MCF 10A (cell line): ENCODE measurements at regions not wholly inside any gene's neighbourhood (a gene's known extent, or its start where the extent isn't known, plus 50 kb on each side); places are given as distances from the start of the nearest gene placed in this dataset.

Experiments
- BruUV-seq: library from RNA; stranded (reverse); fragments of 400-500 nt; replicated peaks from 2 replicates; lab custom pipeline; 2021; lab: Mats Ljungman, UMichigan
- CTCF ChIA-PET: fragments of 300-600 bp; sonication (Branson Sonifier 250); formaldehyde crosslinking; extraction: SDS; loops from one replicate; lab custom pipeline; 2021; ENCODE audit warnings: antibody characterized with exemption, inconsistent platforms; lab: Yijun Ruan, JAX
- POLR2A ChIA-PET: fragments of 300-600, 350-650 bp; sonication (Branson Sonifier 250); formaldehyde crosslinking; extraction: SDS; loops from one replicate; lab custom pipeline; 2020; ENCODE audit warnings: antibody characterized with exemption, inconsistent platforms; lab: Yijun Ruan, JAX
- DNase-seq: peaks from one replicate; pipeline ENCODE4 v3.0.0-alpha.2; 2018; ENCODE audit not compliant: unreplicated experiment
- H3K27ac Mint-ChIP-seq: one replicate; pipeline ENCODE4 v1.8.0; 2022; ENCODE audit warnings: mild to moderate bottlenecking, low read depth, mixed read lengths; ENCODE audit not compliant: unreplicated experiment
- H3K27me3 Mint-ChIP-seq: one replicate; pipeline ENCODE4 v1.8.0; 2022; ENCODE audit warnings: mixed read lengths; ENCODE audit not compliant: insufficient read depth, unreplicated experiment
- H3K36me3 Mint-ChIP-seq: one replicate; pipeline ENCODE4 v1.8.0; 2022; ENCODE audit warnings: mild to moderate bottlenecking, moderate library complexity, mixed read lengths; ENCODE audit not compliant: insufficient read depth, unreplicated experiment
- H3K4me1 Mint-ChIP-seq: one replicate; pipeline ENCODE4 v1.8.0; 2022; ENCODE audit warnings: mixed read lengths; ENCODE audit not compliant: insufficient read depth, unreplicated experiment
- H3K4me3 Mint-ChIP-seq: one replicate; pipeline ENCODE4 v1.8.0; 2022; ENCODE audit warnings: mild to moderate bottlenecking, moderate library complexity, mixed read lengths; ENCODE audit not compliant: unreplicated experiment
- H3K9me3 Mint-ChIP-seq: one replicate; pipeline ENCODE4 v1.8.0; 2022; ENCODE audit warnings: mixed read lengths; ENCODE audit not compliant: unreplicated experiment
- CTCF ChIP-seq: fragments of 200-600 bp; IDR thresholded peaks from one replicate; pipeline ENCODE4 v1.8.0; 2022; ENCODE audit warnings: antibody characterized with exemption, mild to moderate bottlenecking; ENCODE audit not compliant: unreplicated experiment
- intact Hi-C: fragments of 100-400 bp; cut with micrococcal nuclease; formaldehyde crosslinking; loops from 2 replicates; pipeline ENCODE4 v1.14.1; 2022

GRCh38 chr7:67878808-67879207, 882.2 kb downstream of the TYW1 start:
- H3K36me3 Mint-ChIP-seq = no peaks in the 10 kb centered on the region
- no peak for TF ChIP-seq CTCF
- no peak overlapping the region for H3K4me3 Mint-ChIP-seq
- peaks cover 60% of the 10 kb centered on the region for H3K9me3 Mint-ChIP-seq
- no peaks in the 10 kb centered on the region for H3K27me3 Mint-ChIP-seq
- ChIA-PET POLR2A (no interaction called here), CTCF (no interaction called here)
- no TSS peak for BruUV-seq
- no peaks in the 10 kb centered on the region for H3K4me1 Mint-ChIP-seq
- intact Hi-C loops = no loop called here
- no peak overlapping the region for H3K27ac Mint-ChIP-seq
- no peak for DNase-seq

- BruUV-seq = no TSS peak
- no peak for DNase-seq
- peaks cover 5% of the 10 kb centered on the region for H3K36me3 Mint-ChIP-seq
- ChIA-PET POLR2A (no interaction called here), CTCF (no interaction called here)
- no peak overlapping the region for H3K27ac Mint-ChIP-seq
- no peaks in the 10 kb centered on the region for H3K4me1 Mint-ChIP-seq
- no peak overlapping the region for H3K4me3 Mint-ChIP-seq
- peaks cover 42% of the 10 kb centered on the region for H3K9me3 Mint-ChIP-seq
- no peak for TF ChIP-seq CTCF
- intact Hi-C loops = no loop called here
- H3K27me3 Mint-ChIP-seq = no peaks in the 10 kb centered on the region
Observed at GRCh38 chr7:67882843-67883242, 886.2 kb downstream of the TYW1 start.

- TF ChIP-seq CTCF = no peak
- BruUV-seq = no TSS peak
- POLR2A ChIA-PET = interaction anchor here (0.7 kb wide), 2 partner anchors 36 to 568 kb away, joined by 3 read pairs; no protein-coding TSS in a partner anchor
- no peak overlapping the region for H3K4me3 Mint-ChIP-seq
- DNase-seq = no peak
- H3K27me3 Mint-ChIP-seq = no peaks in the 10 kb centered on the region
- intact Hi-C loops = no loop called here
- peaks cover 5% of the 10 kb centered on the region for H3K36me3 Mint-ChIP-seq
- peaks cover 9% of the 10 kb centered on the region for H3K9me3 Mint-ChIP-seq
- CTCF ChIA-PET = no interaction called here
- no peaks in the 10 kb centered on the region for H3K4me1 Mint-ChIP-seq
- no peak overlapping the region for H3K27ac Mint-ChIP-seq
Observed at GRCh38 chr7:67890316-67890715, 893.7 kb downstream of the TYW1 start.

GRCh38 chr7:67894746-67895145, 898.1 kb downstream of the TYW1 start:
- CTCF ChIA-PET = no interaction called here
- H3K36me3 Mint-ChIP-seq = no peaks in the 10 kb centered on the region
- no TSS peak for BruUV-seq
- no peaks in the 10 kb centered on the region for H3K27me3 Mint-ChIP-seq
- H3K4me1 Mint-ChIP-seq = no peaks in the 10 kb centered on the region
- no peak for TF ChIP-seq CTCF
- peaks cover 24% of the 10 kb centered on the region for H3K9me3 Mint-ChIP-seq
- POLR2A ChIA-PET = no interaction called here
- H3K4me3 Mint-ChIP-seq = no peak overlapping the region
- intact Hi-C loops = no loop called here
- no peak overlapping the region for H3K27ac Mint-ChIP-seq
- DNase-seq = no peak
